AG20443 (cell line): ENCODE measurements at regions not wholly inside any gene's neighbourhood (a gene's known extent, or its start where the extent isn't known, plus 50 kb on each side); places are given as distances from the start of the nearest gene placed in this dataset.

ENCODE experiments used
- DNase-seq: peaks from one replicate; pipeline ENCODE4 v3.0.0; 2012; ENCODE audit warnings: low spot score, mixed read lengths

GRCh38 chr12:111196532-111196931, 172.4 kb downstream of the PHETA1 start:
- DNase-seq = no peak

GRCh38 chr12:111195316-111195715, 173.6 kb downstream of the PHETA1 start:
- DNase-seq = no peak

- no peak for DNase-seq
Observed at GRCh38 chr12:111194703-111195051, 174.2 kb downstream of the PHETA1 start.

- DNase-seq = no peak
Observed at GRCh38 chr12:111193977-111194702, 174.8 kb downstream of the PHETA1 start.

GRCh38 chr12:111193496-111193895, 175.4 kb downstream of the PHETA1 start:
- DNase-seq = no peak

GRCh38 chr12:111193067-111193466, 175.8 kb downstream of the PHETA1 start:
- DNase-seq = no peak

DNA sequence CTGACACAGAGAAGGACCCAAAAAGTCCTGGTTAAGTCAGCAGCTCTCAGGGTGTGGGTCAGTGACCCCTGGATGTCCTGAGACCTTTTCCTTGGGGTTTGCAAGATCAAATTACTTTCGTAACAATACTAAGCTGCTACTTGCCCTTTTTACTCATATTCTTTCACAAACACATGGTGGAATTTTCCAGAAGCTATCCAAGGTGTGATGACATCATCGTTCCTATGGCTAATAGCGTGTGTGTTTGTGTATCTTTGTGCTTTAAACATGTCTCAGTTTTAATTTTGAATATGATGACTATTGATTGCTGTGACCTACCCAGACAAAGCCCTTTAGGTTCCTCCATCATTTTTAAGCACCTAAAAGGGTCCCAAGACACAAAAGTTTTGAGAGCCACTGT, 176.2 kb downstream of the PHETA1 start:
- DNase-seq = no peak

DNA sequence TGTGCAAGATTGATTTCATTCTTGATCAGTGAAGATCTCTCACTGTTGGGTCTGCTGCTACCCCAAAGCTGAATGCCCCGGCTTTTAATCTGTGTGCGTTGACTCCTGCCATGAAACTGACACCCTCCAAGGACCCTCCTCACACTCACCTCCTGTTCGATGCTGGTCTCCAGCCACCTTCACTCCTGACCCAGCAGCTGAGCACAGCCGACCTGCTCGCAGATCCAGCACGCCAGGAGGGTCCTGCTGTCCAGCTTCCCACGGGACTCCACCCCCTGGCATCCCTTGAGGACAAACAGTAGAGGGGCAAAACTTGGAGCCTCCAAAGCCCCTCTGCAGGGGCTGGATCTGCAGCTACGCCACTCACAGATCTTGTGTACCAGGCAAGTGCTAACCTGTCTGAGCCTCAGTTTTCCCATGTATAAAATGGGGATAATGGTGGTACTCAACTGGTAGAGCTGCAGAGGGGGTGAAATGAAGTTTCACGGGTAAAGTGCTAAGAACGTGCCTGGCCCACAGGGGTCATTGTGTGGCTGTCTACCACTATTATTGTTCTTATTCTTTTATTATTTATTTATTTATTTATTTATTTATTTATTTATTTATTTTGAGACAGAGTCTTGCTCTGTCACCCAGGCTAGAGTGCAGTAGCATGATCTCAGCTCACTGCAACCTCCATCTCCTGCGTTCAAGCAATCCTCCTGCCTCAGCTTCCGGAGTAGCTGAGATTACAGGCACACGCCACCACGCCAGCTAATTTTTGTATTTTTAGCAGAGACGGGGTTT, 178.0 kb downstream of the PHETA1 start:
- no peak for DNase-seq

- no peak for DNase-seq
Observed at GRCh38 chr12:111189792-111190191, 179.1 kb downstream of the PHETA1 start.

- no peak for DNase-seq
Observed at GRCh38 chr12:111188436-111188835, 180.5 kb downstream of the PHETA1 start.

DNA sequence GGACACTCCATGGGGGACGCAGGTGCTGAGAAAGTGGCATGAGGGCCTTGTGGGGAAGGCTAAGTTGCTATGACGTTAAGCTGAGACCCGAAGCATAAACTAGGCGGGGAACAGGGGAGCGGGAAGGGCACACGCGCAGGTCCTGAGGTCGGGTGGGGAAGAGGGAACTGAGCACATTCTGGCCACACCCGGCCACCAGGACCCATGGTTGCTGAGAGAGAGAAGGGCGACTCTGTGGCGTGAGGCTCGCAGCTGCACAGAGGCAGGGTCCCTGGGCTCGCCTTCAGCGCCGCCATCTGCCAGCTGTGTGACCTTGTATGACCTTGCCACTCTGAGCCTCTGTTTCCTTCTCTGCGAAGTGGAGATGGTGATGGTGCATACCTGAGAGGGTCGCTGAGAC, 182.5 kb downstream of the PHETA1 start:
- no peak for DNase-seq

DNA sequence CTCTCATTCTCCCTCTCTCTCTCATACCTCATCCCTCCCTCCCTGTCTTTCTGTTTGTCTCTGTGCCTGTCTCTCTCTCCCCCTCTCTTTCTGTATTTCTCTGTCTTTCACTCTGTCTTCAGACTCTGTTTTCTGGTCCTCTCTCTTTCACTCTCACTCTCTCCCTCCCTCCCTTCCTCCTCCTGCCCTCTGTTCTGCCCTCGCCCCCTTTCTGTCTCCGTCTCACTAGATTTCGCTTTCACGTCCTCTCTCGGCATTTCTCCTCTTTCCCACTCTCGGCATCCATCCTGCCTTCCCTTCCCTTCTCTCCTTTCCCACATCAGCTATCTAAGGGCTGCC, 183.0 kb downstream of the PHETA1 start:
- no peak for DNase-seq

- DNase-seq = no peak
Observed at GRCh38 chr12:111185206-111185888, 183.5 kb downstream of the PHETA1 start.

- no peak for DNase-seq
Observed at GRCh38 chr12:111184161-111184560, 184.7 kb downstream of the PHETA1 start.

GRCh38 chr12:111183094-111183493, 185.8 kb downstream of the PHETA1 start:
- no peak for DNase-seq

DNA sequence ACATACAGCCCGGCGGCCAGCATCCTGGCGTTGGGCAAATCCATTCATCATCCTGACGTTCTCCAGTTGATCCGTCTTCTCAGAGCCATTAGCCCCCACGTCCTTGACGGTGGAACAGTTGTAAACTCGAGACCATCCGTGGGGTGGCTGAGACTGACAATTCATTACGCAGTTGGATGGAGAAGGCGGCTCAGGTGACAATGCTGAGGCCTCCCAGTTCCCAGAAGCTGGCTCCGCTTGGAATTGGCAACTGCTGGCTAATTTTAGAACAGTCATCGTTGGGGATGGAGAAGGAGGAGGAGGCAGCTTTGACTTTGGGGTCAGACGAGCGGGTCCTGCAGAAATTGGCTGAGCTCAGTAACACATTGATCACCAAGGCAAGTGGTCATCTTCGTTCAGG, 186.5 kb downstream of the PHETA1 start:
- no peak for DNase-seq

GRCh38 chr12:111181143-111181726, 187.7 kb downstream of the PHETA1 start:
- no peak for DNase-seq

- no peak for DNase-seq
Observed at GRCh38 chr12:111180426-111181142, 188.3 kb downstream of the PHETA1 start.

DNA sequence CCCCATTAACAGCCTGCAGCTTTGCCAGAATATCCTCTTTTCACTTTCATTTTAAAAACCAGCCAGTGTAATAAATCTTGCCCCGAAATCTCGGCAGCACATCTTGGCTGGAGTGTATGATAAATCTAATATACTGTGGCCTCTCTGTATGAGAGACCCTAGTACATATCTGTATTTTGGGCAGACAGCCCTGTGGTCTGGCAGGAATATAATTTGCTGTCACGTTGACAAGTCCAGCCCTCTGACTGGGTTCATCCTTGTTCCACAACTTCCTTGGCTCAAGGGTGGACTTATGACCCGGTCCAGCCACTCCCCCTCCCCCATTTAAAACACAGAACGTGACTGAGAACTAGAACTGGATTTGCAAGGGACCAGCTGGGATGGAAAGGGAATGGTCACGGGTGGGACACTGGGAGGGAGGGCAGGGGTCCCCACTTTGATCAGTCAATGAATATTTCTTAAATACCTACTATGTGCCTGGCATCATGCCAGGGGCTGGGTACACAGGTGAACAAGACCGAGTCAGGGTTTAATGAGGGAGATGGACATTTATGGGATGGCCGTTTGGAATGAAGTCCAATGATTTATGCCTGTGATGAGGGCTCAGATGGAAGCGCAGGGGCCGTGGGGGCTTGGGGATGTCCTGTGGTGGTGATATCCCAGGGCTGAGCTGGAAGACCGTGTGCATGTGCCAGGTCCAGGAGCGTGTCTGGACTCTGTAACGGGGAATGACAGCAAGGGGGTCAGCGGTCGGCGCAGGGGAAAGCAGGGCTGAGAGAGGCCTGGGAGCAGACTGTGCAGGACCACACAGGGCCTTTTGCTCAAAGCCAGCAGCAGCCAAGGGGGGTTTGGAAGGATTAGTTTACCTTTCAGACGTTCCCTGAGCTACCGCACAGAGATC, 190.5 kb downstream of the PHETA1 start:
- no peak for DNase-seq

- DNase-seq = no peak
Observed at GRCh38 chr12:111175396-111176094, 193.3 kb downstream of the PHETA1 start.

DNA sequence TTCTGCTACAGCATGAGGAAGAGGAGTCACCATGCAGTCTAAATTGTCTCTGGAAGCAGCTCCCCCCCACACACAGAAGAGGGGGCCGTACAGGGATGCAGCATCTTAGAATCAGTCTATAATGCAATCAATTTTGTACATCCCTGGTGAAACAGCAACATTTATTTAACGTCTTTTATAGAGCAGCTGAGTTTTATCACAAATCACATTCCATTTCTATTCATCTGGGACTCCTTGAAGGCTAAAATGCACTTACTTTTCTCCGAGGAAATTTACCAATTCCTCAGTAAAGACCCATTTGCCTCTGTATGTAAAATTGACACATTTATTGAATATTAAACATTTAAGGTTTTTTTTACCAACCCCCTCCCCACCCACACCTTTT, 193.9 kb downstream of the PHETA1 start:
- no peak for DNase-seq
